Choroid plexus epithelial cell (primary cell): ENCODE measurements at regions not wholly inside any gene's neighbourhood (a gene's known extent, or its start where the extent isn't known, plus 50 kb on each side); places are given as distances from the start of the nearest gene placed in this dataset.

ENCODE experiments used
- DNase-seq: peaks from one replicate; pipeline ENCODE4 v3.0.0-alpha.2; 2010; ENCODE audit warnings: low read depth
- H3K4me3 ChIP-seq: 2 replicates; pipeline ENCODE4 v1.5.1; 2011; ENCODE audit warnings: low read depth, mild to moderate bottlenecking, control low read depth, low read length, moderate library complexity
- CTCF ChIP-seq: conservative IDR thresholded peaks from 2 replicates; pipeline ENCODE4 v1.5.1; 2011; ENCODE audit warnings: low read depth, mild to moderate bottlenecking, control low read depth, inconsistent platforms, low read length, moderate library complexity

- peak; percentile 68 for DNase-seq
- TF ChIP-seq CTCF: no peak
- H3K4me3 ChIP-seq: no peak overlapping the region
Measured at GRCh38 chrX:107574054-107574683, 54.1 kb upstream of the PRPS1 start.

- TF ChIP-seq CTCF: no peak
- peak; percentile 22 for DNase-seq
- H3K4me3 ChIP-seq: no peak overlapping the region
Measured at GRCh38 chrX:107574711-107575110, 53.6 kb upstream of the PRPS1 start.

GRCh38 chrX:107576392-107576791, 51.9 kb upstream of the PRPS1 start:
- no peak for TF ChIP-seq CTCF
- DNase-seq: no peak

GRCh38 chrX:107576841-107577240, 51.5 kb upstream of the PRPS1 start:
- TF ChIP-seq CTCF: no peak
- H3K4me3 ChIP-seq: no peak overlapping the region
- DNase-seq: no peak

More at GRCh38 chrX:107576392-107576791, 51.9 kb upstream of the PRPS1 start:
- H3K4me3 ChIP-seq: no peak overlapping the region

- TF ChIP-seq CTCF: no peak
- no peak for DNase-seq
- no peak overlapping the region for H3K4me3 ChIP-seq
Measured at GRCh38 chrX:107577933-107578332, 50.4 kb upstream of the PRPS1 start.
